Peyer's patch (tissue), 4 donors: ENCODE measurements at regions not wholly inside any gene's neighbourhood (a gene's known extent, or its start where the extent isn't known, plus 50 kb on each side); places are given as distances from the start of the nearest gene placed in this dataset.

Source experiments
- POLR2A ChIP-seq, 2 donors: fragments of 450-650 bp; IDR thresholded peaks; one replicate each; pipeline ENCODE4 v1.5.1; 2017; ENCODE audit warnings: antibody characterized with exemption in 2 of 2, mild to moderate bottlenecking in 2 of 2, moderate library complexity in 2 of 2
- TF ChIP-seq, protein P1 (sequence below), 6 experiments: fragments of 450-650 bp in 4 of 6; fragments of 200-600 bp in 2 of 6; sonication (generic) in 1 of 6; IDR thresholded peaks; one replicate each; pipeline ENCODE4 v1.5.1; 2017 to 2019; ENCODE audit warnings: antibody characterized with exemption in 6 of 6, mild to moderate bottlenecking in 3 of 6, moderate library complexity in 1 of 6

- TF ChIP-seq, protein P1, sequence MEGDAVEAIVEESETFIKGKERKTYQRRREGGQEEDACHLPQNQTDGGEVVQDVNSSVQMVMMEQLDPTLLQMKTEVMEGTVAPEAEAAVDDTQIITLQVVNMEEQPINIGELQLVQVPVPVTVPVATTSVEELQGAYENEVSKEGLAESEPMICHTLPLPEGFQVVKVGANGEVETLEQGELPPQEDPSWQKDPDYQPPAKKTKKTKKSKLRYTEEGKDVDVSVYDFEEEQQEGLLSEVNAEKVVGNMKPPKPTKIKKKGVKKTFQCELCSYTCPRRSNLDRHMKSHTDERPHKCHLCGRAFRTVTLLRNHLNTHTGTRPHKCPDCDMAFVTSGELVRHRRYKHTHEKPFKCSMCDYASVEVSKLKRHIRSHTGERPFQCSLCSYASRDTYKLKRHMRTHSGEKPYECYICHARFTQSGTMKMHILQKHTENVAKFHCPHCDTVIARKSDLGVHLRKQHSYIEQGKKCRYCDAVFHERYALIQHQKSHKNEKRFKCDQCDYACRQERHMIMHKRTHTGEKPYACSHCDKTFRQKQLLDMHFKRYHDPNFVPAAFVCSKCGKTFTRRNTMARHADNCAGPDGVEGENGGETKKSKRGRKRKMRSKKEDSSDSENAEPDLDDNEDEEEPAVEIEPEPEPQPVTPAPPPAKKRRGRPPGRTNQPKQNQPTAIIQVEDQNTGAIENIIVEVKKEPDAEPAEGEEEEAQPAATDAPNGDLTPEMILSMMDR (IDR thresholded peaks at IDR 0.05): no peak
- TF ChIP-seq POLR2A (IDR thresholded peaks at IDR 0.05): no peak
Measured at GRCh38 chr12:111249018-111249370, 119.9 kb downstream of the PHETA1 start.
